ENCODE measurements at regions not wholly inside any gene's neighbourhood (a gene's known extent, or its start where the extent isn't known, plus 50 kb on each side); places are given as distances from the start of the nearest gene placed in this dataset.

GRCh38 chr2:64769392-64770044 is 115.8 kb upstream of the SERTAD2 start:
- no peak for DNase-seq

DNA sequence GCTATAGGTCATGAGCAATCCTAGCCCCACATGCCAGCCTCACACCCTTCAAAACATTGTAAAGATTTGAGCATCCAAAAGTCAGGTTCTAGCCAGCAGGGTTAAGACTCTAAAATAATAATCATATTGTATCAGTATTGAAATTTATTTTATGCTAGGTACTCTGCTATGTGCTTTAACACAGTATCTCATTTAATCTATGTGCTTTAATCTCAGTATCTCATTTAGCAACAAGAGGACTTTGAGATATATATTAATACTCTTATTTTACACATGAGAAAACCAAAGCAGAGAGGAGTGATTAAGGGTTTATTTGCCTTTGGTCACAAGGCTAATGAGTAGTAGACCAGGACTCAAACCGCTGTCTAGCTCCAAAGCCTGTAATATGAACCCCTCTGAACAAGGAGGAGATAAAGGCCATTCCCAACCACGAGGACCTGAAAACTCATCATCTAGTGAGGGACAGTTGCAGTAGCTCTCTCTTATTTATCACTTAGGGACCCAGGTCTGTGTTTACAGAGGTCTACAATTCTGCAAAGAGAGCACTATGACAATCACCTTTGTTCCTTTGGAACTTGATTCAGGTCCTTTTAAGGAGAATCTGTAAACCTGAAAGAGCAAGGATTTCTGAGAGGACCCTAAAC is 116.5 kb upstream of the SERTAD2 start:
- no peak for DNase-seq

DNA sequence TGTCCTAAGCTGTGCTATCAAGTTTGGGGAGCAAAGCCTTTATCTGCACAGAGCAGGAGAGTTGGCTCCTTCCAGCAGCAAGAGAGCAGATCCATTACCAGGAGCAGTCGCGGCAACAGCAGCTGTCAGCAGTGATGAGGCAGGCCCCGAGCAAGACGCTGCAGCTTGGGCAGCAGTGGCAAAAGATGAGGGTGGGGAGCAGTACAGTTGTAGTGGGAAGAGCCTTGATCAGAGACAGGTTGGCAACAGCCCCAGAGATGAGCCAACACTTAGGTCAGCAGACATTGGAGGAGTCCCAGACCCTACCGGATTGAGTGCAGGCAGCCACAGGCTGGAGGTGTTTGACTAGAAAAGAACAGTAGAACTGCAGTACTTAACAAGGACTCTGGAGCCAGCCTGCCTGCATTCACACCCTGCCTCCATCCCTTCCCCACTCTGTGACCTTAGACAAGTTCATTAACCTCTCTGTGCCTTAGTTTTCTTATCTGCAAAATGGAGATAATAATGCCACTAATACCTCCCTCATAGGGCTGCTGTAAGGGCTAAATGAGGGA is 117.1 kb upstream of the SERTAD2 start:
- DNase-seq: no peak

GRCh38 chr2:64771737-64772136 is 118.0 kb upstream of the SERTAD2 start:
- no peak for DNase-seq

DNA sequence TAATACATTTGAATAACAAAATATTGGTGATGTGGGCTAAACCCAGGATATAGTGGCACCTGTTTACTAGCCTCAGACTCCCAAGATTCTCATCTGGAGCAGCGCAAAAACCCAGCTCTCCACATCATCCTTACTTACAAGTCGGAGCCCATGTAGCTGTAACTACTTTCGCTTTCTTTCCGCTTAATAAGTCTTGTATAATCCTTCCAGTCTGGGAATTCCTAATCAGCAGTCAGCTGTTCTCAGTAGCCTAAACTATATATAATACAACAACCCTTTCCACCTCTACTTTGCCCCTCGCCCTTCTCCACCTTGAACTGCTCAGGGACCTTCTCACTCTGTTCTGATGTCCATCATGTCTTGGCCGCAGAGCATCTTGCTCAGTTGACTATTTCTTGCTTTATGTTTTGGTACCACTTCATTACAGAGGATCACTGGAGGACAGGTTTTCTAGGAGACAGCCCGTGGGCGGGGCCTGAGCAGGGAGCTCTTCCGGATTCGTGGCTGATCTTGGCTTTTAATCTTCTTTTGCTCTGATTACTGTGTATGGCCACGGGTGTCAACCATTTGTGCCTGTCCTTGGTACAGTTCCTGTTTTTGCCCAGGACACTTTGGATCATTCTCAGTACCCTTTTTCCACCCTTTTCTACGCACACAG is 119.9 kb upstream of the SERTAD2 start:
- DNase-seq: no peak

GRCh38 chr2:64777841-64778240 is 124.1 kb upstream of the SERTAD2 start:
- DNase-seq: no peak

- DNase-seq: no peak
These were observed 125.5 kb upstream of the SERTAD2 start for GRCh38 chr2:64779117-64779690.

DNA sequence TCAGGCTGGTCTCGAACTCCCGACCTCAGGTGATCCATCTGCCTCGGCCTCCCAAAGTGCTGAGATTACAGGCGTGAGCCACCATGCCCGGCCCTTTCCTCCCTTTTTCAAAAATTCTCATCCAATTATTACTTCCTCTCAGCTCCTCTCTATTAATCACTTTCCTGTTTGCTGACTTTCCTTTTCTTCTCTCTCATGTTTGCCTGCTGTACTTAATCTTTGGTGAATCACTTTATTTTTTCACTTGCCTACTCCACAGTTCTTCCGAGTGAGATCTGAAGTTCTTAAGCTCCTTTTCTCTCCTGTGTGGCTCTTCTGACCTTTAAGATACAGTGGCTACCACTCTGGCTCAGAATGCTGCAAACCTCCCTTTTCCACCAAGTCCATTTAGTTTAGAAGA is 126.3 kb upstream of the SERTAD2 start:
- DNase-seq: no peak

- peak in 1 of 2 donors; percentile 31 for DNase-seq
These were observed 128.1 kb upstream of the SERTAD2 start for GRCh38 chr2:64781711-64782390.

- DNase-seq: no peak
These were observed 130.7 kb upstream of the SERTAD2 start for GRCh38 chr2:64784168-64785061.

GRCh38 chr2:64785245-64785644 is 131.5 kb upstream of the SERTAD2 start:
- no peak for DNase-seq

DNA sequence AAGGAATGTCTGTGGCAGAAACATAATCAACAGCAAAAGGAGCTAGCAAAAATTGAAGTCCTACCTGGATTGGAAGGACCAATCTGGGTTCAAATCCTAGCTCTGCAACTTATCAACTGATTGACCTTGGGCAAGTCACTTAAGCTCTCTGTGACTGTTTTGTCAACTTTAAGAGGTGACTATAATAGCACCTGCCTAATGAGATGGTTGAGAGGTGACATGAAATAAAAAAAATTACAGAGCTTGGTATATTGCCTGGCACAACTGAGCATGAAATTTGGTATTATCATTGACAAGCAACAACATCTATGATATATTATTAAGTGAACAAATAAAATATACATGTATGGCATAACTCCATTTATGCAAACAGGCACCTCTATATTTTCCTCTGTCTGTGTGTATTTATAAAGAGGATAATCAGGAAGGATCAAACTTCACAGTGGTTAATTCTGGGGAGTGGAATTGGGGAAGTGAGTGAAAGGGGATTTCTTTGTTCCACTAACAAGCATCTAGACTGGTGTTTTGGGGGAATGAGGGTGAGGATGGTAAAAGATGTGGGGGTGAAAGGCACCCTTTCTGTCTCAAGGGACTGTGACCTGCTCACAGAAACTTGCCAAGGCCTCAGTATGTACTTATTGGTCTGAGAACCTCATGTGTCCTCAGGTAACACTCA is 132.8 kb upstream of the SERTAD2 start:
- DNase-seq: no peak

DNA sequence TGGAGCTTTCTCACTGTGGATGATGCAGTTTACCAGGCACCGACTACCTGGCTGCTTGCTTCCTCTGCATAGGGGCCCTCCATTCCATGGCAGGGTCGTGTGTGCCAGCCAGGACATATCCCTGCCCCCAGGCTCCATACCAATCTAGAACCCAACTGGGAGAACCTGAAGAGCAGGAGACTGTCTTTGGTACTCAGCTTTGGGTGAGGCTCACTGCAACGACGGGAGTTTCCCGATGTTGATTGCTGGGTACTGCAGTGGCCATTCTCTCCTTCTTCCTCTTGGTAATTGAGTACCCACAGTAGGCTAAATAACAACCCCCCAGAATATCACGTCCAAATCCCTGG is 133.3 kb upstream of the SERTAD2 start:
- no peak for DNase-seq

DNA sequence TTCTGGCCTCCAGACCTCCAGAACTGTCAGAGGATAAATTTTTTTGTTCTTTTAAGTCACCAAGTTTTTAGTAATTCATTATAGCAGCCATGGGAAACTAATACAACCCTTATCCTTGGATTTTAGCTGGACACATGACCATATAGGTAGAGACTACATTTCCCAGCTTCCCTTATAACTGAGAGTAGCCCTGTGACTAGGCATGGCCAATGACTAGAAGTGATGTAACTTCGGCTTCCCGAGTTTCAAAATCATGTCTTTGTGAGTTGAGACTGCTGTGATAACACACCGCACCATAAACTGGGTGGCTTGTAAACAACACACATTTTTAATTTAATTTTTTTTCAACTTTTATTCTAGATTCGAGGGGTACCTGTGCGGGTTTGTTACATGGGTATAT is 134.0 kb upstream of the SERTAD2 start:
- DNase-seq: no peak

DNA sequence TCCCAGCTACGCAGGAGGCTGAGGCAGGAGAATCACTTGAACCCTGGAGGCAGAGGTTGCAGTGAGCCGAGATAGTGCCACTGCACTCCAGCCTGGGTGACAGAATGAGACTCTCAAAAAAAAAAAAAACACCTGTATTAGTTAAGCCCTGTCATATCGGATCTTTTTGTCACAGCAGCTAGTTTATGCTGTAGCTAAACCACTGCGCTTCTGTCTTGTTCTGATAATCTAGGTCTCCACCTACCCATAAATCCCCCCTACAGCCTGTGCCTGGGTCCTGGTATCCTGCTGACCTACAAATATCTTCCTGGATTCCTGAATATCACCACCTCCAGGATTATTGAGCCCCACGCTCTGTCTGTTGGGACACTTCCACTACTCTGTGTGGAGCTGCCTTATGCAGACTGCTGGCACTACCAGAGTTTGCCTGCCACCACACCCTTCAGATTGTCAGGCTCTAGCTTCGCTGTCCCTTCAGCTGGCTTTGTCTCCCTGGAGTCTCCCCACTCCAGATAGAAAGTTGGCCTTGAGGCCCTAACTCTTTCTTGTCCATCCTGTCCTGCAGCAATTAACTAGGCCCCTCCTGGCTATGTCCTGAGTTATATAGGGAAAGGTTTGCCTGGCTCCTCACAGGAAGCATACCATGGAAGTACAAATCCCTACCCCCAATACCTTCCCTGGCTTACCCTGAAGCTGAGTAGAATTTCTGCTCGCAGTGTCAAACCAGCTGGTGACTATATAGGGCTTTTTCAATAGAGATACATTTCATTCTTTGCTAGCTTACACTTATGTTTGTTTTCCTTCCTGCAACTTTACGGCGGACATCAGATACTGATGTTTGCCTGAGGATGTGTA is 136.0 kb upstream of the SERTAD2 start:
- no peak for DNase-seq

- DNase-seq: no peak
These were observed 138.6 kb upstream of the SERTAD2 start for GRCh38 chr2:64792300-64792699.

DNA sequence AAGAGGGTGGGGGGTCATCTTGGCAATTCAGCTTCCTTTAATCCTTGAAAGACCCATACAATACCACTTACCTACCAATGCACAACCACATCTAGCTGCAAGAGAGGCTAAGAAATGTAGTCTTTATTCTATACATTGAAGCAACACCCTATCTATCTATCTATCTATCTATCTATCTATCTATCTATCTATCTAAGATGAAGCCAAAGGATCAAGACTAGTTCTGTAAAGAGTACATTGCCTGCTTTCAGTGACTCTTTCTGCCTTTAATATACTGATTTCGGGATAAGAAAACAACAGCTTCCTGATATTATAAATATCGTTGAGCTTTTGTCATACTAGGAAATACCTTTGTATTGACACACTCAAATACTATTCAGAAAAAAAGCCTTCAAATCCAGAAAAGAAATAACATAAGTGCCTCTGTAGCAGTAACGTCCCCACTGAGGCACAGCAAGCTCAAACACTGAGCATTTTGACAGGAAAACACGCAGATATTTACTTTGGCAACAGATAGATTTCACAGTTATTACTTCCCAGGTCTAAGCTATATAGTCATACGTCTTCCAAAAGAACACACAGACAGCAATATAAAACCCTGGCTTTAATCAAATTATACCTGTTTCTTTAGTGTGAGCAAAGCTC is 139.4 kb upstream of the SERTAD2 start:
- no peak for DNase-seq

DNA sequence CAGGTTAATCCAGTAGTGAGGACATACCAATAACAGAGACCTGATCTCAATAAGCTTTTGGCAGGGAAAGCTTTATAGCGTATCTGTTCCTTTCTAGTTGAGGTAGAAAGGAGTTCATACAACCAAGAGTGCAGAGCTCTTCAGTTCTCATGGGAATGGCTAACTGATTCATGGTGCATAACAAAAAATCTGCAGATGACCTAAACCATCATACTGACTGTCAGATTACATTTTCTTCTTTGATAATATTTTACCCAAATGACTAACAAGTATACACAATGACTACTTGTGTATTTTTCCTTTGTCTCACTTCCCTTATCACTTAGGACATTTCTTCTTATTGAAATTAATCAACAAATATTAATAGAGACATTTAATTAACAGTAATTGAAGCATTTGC is 140.0 kb upstream of the SERTAD2 start:
- DNase-seq: no peak

- DNase-seq: no peak
These were observed 140.8 kb upstream of the SERTAD2 start for GRCh38 chr2:64794426-64794995.

All from right lung (tissue), 2 donors.